ENCODE measurements at regions not wholly inside any gene's neighbourhood (a gene's known extent, or its start where the extent isn't known, plus 50 kb on each side); places are given as distances from the start of the nearest gene placed in this dataset.

- CTCF ChIA-PET = no interaction called here
- no peak for DNase-seq
- Histone ChIP-seq H3K4me3 (ENCODE audit: low read depth, low read length) (no peak overlapping the region), H3K9me3 (no peaks in the 10 kb centered on the region), H3K36me3 (ENCODE audit: control insufficient read depth, insufficient read depth, low read length) (no peaks in the 10 kb centered on the region), H3K27me3 (replicated peaks; ENCODE audit: control insufficient read depth, insufficient read depth, low read length) (no peaks in the 10 kb centered on the region), H3K4me1 (no peaks in the 10 kb centered on the region)
- no TSS peak for BruUV-seq (replicated peaks)
- TF ChIP-seq CTCF (IDR thresholded peaks at IDR 0.05; ENCODE audit: insufficient read depth in 1 of 2, low read depth in 1 of 2, low read length in 1 of 2, severe bottlenecking in 1 of 2, unreplicated experiment in 1 of 2) = no peak
- H3K4me3 Mint-ChIP-seq (ENCODE audit: unreplicated experiment) = no peak overlapping the region
- H3K36me3 Mint-ChIP-seq (ENCODE audit: insufficient read depth, unreplicated experiment) = no peaks in the 10 kb centered on the region
- H3K4me1 Mint-ChIP-seq (ENCODE audit: low read depth, unreplicated experiment) = no peaks in the 10 kb centered on the region
- intact Hi-C loops (cut with micrococcal nuclease; ENCODE audit: unreplicated experiment) = no loop called here
- H3K27ac Mint-ChIP-seq (ENCODE audit: unreplicated experiment) = no peak overlapping the region
- no peaks in the 10 kb centered on the region for H3K27me3 Mint-ChIP-seq (ENCODE audit: insufficient read depth, unreplicated experiment)
- no peaks in the 10 kb centered on the region for H3K9me3 Mint-ChIP-seq (ENCODE audit: unreplicated experiment)
- POLR2A ChIA-PET = no interaction called here
Observed at GRCh38 chr4:166399021-166399420, 526.0 kb downstream of the TLL1 start.

- Histone ChIP-seq H3K4me1 (no peaks in the 10 kb centered on the region), H3K4me3 (ENCODE audit: low read depth, low read length) (no peak overlapping the region), H3K36me3 (ENCODE audit: control insufficient read depth, insufficient read depth, low read length) (no peaks in the 10 kb centered on the region), H3K9me3 (no peaks in the 10 kb centered on the region), H3K27me3 (replicated peaks; ENCODE audit: control insufficient read depth, insufficient read depth, low read length) (no peaks in the 10 kb centered on the region)
- ChIA-PET CTCF (no interaction called here), POLR2A (no interaction called here)
- Mint-ChIP-seq H3K9me3 (ENCODE audit: unreplicated experiment) (no peaks in the 10 kb centered on the region), H3K4me1 (ENCODE audit: low read depth, unreplicated experiment) (no peaks in the 10 kb centered on the region), H3K36me3 (ENCODE audit: insufficient read depth, unreplicated experiment) (no peaks in the 10 kb centered on the region), H3K27me3 (ENCODE audit: insufficient read depth, unreplicated experiment) (no peaks in the 10 kb centered on the region), H3K27ac (ENCODE audit: unreplicated experiment) (no peak overlapping the region), H3K4me3 (ENCODE audit: unreplicated experiment) (no peak overlapping the region)
- DNase-seq = no peak
- BruUV-seq (replicated peaks) = no TSS peak
- no peak for TF ChIP-seq CTCF (IDR thresholded peaks at IDR 0.05; ENCODE audit: insufficient read depth in 1 of 2, low read depth in 1 of 2, low read length in 1 of 2, severe bottlenecking in 1 of 2, unreplicated experiment in 1 of 2)
- intact Hi-C loops (cut with micrococcal nuclease; ENCODE audit: unreplicated experiment) = no loop called here
Observed at GRCh38 chr4:166400270-166400894, 527.3 kb downstream of the TLL1 start.

GRCh38 chr4:166413356-166413755 is 540.3 kb downstream of the TLL1 start:
- H3K4me3 Mint-ChIP-seq (ENCODE audit: unreplicated experiment) = no peak overlapping the region
- BruUV-seq (replicated peaks) = no TSS peak
- Histone ChIP-seq H3K36me3 (ENCODE audit: control insufficient read depth, insufficient read depth, low read length) (no peaks in the 10 kb centered on the region), H3K4me1 (no peaks in the 10 kb centered on the region), H3K27me3 (replicated peaks; ENCODE audit: control insufficient read depth, insufficient read depth, low read length) (no peaks in the 10 kb centered on the region), H3K4me3 (ENCODE audit: low read depth, low read length) (no peak overlapping the region), H3K9me3 (no peaks in the 10 kb centered on the region)
- H3K9me3 Mint-ChIP-seq (ENCODE audit: unreplicated experiment) = peaks cover 15% of the 10 kb centered on the region
- ChIA-PET POLR2A (no interaction called here), CTCF (no interaction called here)
- intact Hi-C loops (cut with micrococcal nuclease; ENCODE audit: unreplicated experiment) = no loop called here
- H3K4me1 Mint-ChIP-seq (ENCODE audit: low read depth, unreplicated experiment) = peaks cover 4% of the 10 kb centered on the region
- no peaks in the 10 kb centered on the region for H3K36me3 Mint-ChIP-seq (ENCODE audit: insufficient read depth, unreplicated experiment)
- H3K27ac Mint-ChIP-seq (ENCODE audit: unreplicated experiment) = no peak overlapping the region
- no peak for TF ChIP-seq CTCF (IDR thresholded peaks at IDR 0.05; ENCODE audit: insufficient read depth in 1 of 2, low read depth in 1 of 2, low read length in 1 of 2, severe bottlenecking in 1 of 2, unreplicated experiment in 1 of 2)
- no peaks in the 10 kb centered on the region for H3K27me3 Mint-ChIP-seq (ENCODE audit: insufficient read depth, unreplicated experiment)
- DNase-seq = no peak
